ENCODE measurements at regions not wholly inside any gene's neighbourhood (a gene's known extent, or its start where the extent isn't known, plus 50 kb on each side); places are given as distances from the start of the nearest gene placed in this dataset.

DNA sequence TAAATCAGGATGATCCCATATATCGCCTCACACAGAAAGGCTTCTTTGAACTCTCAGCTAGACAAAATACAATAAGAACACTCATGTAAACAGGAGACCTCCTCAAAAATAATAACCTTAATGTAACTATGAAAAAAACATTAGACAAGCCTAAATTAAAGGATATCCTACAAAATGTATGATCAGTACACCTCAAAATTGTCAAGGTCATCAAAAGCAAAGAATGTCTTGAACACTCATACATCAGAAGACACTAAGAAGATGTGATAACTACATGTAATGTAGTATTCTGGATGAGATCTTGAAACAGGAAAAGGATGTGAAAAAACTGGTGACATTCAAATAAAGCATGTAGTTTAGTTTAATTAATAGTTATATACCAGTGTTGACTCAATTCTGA, 616.8 kb upstream of the ZEB2 start:
- DNase-seq (ENCODE audit: low spot score) = no peak

DNA sequence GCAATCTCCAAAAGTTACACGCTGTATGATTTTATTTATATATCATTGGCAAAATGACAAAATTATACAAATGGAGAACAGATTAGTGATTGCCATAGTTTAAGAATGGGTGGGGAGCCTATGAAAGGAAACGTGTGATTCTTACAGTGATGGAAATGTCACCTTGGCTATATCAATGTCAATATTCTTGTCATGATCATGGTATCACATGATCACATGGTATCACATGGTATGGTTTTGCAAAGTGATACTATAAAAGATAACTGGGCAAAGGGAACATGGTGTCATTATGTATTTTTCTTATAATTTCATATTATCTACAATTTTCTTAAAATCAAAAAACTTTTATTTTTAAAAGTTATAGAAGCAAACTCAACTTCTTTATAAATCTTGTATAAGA, 606.2 kb upstream of the ZEB2 start:
- DNase-seq (ENCODE audit: low spot score) = no peak

DNA sequence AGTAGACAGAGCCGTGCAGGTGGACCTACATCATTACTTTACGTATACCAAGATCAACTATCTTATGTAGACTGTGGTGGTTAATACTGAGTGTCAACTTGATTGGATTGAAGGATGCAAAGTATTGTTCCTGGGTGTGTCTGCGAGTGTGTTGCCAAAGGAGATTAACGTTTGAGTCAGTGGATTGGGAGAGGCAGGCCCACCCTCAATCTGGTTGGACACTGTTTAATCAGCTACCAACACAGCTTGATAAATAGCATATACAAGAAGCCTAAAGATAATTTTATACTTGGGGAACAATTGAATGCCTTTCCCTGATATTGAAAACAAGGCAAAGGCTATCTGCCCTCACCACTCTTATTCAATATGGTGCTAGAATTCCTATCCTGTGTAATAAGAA, 604.2 kb upstream of the ZEB2 start:
- no peak for DNase-seq (ENCODE audit: low spot score)

DNA sequence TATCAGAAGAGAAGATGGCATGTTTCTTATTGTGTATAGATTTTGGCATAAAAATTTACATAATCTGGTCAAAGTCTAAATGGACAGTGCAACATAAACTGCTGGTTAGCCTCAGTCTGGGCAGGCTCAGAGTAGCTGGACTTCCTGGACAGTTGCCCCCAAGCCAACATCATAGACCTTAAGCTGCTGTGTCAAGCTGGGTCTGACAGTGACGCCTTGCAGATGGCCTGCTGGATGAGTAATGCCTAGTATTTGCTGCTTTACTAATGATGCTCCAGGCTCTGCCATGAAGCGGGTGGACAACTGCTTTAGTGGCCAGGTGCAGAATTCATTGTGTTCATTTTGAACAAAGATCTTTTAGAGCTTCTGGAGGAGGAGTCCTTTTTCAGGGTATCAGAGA, 603.7 kb upstream of the ZEB2 start:
- DNase-seq (ENCODE audit: low spot score) = no peak

DNA sequence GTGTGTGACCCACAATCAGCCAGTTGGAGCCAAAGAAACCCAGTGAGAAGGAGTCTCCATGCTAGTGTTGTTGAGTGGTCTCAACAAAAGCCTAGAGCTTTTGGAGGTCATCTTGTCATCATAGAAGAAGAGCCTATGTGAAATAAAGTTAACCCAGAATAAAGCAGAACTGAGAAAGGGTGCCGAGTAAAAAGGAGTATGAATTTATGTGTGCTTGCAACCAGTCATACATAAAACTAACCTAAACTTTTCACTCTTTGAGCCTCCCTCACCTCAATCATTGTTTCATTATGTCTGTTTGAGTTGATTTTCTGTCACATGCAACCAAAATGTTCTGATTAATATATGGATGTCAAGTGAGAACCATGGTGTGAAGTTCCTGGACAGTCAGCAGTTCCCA, 599.3 kb upstream of the ZEB2 start:
- no peak for DNase-seq (ENCODE audit: low spot score)

DNA sequence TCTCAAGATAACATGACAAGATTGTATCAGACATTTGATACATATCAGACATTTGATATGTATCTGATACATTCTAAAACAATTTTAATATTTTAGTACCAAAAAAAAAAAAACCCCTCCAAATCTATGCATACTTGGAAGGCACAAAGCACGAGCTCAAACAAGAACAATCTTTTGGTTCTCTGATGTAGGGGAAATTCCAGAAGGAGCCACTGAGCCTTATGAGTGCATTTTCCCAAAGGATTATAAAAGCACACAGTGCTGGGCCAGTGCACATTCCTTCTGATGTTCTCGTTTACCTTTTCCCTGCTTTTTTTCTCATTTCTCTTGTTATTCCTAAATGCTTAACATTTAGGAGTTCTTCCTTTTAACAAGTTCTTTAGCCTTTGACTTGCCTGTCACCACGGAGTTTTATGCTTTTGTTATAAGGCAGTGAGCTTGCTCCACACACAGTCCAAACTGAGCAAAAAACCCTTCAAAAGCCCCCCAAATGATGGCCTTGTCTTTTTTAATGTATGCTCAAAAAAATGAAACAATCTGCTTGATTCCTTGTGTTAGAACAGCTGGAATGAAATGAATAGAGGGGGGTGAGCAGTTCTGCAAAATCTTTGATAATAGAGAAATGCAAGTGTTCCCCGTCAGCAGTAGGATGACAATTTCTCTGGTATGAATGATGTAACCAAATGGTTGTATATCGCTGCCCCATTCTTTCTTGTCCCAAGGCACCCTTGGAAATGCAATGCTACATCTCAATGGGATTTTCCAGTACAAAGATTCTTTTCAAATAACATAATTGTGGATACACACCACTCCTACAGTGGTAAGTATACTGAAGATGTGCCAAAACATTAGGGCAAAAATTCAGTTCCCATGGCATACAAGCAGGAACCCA, 597.2 kb upstream of the ZEB2 start:
- DNase-seq (ENCODE audit: low spot score) = no peak

DNA sequence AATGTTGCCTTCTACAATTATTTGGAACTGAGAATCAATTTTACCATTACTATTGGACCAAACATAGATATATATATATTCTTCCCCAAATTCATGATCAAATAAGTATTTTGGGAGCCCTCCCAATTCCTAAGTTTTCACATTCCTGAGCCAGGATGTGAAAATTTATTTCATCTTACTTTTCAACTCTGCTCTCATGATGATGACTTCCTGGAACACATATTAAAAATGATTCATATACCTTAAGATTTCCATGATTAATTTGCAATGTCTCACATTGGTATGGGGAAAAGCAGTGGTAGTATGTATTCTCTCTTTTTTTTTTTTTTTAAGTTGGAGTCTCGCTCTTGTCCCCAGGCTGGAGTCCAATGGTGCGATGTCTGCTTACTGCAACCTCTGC, 596.1 kb upstream of the ZEB2 start:
- DNase-seq (ENCODE audit: low spot score) = no peak

DNA sequence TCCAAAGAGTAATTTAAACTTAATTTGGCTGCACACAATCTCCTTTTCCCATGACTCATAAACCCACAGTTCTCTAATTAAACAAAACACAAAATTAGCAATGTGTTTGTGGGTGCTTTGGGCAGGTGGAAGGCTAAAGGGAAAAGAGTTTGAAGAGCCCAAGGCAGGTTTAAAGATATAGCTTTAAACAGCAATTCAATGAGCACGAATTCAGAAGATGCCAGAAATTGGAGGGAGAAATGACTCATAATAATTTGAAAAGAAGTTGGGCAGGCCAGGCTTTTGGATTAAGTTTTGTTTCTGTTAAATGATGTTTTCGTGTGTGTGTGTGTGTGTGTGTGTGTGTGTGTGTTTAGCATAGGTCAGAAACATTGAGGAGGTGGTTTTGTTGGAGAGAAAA, 594.8 kb upstream of the ZEB2 start:
- no peak for DNase-seq (ENCODE audit: low spot score)

DNA sequence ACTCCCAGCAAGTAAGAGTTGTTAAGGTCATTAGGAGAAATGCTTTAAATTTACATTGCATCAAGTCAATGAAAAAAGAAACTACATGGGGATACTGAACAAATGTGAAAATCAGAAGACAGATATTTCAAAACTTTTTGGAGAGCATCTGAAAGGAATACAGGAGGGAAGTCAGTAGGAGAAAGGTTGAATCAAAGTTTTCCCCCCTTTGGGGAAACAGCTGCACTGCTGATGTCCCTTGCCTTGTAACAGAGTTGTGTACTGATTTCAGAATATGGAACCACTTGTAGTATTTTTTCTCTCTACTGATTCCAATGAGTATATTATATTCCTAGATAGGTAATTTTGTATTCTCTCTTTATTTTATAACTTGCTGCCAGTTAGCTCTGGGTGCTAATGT, 592.5 kb upstream of the ZEB2 start:
- no peak for DNase-seq (ENCODE audit: low spot score)

DNA sequence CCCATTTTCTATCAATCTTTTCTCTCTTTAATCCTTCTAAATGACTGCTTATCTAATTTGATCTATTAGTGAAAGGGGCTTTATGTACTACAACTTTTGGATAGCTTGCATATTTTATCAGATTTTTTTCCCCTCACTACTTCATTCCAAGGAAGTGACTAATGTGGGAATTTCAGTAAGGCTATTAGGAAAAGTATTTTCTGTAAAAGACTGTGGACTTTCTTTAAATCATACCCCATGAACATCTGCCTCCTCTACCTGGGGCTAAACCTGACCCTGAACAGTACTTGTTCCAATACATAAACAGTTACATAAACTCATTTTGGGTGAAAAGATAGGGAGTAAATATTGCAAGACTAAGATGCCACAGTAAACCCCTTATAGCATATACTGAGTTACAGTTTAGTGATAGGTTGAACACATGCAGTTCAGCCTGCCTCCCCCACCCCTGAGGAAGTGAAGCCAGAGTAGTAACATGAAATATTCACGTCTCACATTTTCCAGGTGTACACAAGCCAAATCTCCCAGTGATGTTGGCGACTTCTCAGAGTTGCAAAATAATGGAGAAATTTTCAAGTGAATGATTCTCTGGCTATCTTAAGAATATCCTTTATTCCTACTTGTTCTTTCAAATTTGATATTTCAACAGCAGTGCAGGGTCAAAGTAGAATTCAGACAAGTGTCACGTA, 590.9 kb upstream of the ZEB2 start:
- no peak for DNase-seq (ENCODE audit: low spot score)

DNA sequence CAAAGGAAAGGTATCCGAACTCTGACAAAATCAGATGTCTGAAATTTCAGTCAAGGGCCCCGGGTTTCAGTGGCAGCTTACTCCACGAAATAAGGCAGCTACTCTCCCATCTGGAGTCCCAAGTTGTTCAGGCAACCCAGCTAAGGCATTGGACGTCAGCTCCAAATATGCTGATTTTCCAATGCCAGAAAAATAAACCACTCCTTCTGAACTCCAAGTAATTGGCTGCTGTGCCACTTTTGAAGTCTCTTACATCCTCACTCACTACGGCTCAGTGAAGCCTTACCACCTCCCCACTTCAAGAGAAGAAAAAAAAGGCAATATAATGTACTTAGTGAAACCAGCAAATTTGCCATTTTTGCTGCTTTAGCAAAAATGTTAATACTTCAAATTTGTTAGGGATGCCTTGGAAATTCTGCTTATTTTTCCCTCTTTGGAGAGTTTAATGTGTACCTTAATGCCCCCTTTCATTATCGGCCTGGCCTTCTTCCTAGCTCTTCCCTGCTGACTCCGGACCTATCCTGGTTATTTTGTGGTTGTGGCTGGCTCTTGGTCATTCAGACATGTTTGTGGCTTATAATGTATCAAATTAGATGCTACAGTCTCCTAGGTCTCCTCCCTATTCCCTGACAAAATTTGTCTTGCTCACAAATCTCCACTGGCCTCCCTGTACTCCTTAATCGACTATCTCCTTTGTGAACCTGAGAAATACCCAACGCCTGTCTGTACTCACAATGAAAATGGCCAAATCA, 589.2 kb upstream of the ZEB2 start:
- no peak for DNase-seq (ENCODE audit: low spot score)

DNA sequence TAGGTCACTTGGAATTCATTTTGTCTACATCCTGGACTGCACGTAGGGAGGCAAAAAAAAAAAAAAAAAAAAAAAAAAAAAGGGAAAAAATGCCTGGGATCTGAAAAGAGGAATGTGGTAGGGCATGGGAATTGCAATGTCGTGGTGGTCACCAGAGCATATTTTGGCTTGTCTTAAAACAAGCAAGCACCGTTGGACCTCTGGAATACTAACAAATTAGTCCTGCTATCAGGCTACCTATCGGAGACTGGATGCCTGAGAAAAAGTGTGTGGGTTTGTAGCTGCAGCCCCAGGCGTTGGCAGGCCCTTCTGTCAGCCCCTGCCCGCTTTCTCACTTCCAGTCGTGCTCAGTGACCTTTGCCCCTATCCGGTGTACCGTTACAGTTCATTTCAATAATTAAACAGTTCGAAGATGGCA, 588.5 kb upstream of the ZEB2 start:
- DNase-seq (ENCODE audit: low spot score) = no peak

DNA sequence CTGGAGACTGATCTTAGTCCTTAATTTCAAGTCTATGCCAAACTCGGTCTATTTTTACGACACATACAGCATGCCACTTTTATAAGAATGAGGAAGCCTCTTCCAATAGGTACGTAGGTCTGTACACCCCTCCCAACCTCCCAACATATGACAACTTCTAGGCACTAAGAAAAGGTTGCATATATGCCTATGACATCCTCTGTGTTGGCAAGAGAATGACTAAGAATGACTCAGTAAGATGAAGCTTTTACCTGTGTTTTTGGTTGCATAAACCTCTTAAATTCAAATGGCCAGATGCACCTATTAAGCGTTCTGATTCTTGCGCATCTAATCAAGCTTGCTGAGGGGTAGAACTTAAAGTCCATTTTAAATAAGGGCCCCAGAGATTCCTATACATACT, 586.4 kb upstream of the ZEB2 start:
- DNase-seq (ENCODE audit: low spot score) = no peak

DNA sequence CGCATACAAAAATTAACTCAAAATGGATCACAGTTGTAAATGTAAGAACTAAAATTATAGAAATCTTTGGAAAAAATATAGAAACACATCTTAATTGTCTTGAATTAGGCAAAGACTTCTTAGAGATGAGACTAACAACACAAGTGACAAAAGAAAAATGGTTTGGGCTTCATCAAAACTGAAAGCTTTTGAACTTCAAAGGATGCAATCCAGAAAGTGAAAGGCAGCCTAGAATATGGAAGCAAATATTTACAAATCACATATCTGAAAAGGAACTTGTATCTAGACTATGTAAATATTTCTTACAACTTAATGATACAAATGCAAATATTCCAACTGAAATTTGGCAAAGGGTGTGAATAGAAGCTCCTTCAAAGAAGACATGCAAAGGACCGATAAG, 582.8 kb upstream of the ZEB2 start:
- DNase-seq (ENCODE audit: low spot score) = no peak

DNA sequence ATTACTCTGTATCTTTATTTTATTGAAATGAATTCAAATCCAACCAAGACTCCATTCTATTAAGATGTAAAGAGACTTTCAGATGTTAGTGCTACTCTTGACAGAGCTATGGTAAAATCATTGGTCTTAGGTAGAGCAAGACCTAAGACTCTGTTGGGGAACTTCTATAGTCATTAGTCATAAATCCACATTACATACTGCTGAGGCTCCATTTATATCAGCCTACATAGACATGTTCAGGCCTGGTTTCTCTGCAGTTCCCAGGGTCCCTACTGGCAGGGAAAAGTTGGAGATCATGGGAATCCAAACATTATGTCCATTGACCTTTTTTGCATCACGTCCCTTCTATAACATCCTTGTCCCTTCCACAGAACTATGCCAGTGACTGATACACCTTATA, 580.4 kb upstream of the ZEB2 start:
- DNase-seq (ENCODE audit: low spot score) = no peak

DNA sequence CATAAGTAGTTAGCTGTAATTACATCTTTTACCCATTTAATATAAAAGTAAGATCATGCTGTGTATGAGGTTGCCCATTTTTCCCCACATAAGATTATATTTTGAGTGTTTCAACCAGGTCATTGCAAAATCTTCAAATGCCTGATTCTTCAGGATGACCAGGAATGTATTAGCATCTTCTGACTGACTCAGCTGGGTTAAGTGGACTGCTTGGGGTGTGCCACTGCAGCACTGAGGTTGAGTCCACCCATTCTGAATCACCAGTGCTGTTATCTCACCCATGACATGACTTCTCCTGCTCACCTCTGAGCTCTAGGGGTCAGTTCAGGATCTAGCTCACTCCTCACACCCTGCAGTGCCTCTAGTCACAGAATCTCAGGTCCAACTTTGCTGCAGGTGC, 576.7 kb upstream of the ZEB2 start:
- DNase-seq (ENCODE audit: low spot score) = no peak

DNA sequence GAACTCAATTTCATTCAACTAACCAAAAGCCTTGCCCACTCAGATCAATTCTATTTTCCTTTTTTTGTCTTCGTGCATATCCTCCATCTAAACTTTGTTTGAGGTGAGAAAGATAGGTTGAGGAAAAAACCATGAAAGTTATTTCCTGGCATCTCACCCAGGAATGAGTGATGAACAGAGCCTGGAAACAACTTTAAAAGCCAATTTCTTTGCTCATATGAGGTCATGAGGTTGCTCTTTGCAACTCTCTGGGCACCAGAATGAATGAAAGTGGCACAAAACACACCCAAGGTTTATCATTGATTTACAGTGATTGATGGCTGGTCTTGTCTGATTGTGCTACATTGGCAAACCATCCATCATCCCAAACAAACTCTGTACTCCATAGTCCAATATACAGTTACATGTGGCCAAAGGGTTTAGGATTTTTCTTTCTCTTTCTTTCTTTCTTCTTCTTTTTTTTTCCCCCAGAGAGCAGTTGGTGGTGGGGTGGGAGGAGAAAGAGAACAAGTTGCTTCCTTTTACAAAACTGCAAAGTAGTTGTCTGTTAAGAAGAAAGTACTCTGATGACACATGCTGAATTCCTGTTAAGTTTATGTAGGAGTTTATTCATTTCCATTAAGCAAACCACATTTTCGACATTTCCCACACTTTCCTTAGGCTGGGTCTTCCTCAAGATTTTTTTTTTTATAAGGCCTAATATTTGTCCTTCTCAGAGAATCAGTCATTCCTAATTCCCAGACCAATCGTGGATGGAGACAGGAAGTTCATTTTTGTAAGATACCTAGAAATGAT, 575.9 kb upstream of the ZEB2 start:
- DNase-seq (ENCODE audit: low spot score) = no peak

DNA sequence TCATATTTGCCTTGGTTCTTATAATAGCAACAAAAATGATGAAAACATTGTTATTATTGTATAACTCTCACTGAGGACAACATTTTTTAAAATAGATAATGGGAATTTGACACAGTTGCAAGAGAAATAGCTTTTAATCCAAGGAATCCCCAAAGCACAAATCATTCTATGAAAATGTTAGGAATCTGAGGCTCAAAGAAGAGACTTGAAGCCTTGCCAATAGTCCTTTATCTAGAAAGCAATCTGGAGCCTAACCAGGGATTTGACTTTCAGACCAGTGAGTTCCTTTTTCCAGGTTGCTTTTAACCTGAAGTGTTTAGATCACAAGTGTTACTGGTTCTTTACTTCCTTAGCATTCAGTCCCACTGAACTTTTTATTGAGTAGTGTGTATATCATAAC, 574.5 kb upstream of the ZEB2 start:
- no peak for DNase-seq (ENCODE audit: low spot score)

DNA sequence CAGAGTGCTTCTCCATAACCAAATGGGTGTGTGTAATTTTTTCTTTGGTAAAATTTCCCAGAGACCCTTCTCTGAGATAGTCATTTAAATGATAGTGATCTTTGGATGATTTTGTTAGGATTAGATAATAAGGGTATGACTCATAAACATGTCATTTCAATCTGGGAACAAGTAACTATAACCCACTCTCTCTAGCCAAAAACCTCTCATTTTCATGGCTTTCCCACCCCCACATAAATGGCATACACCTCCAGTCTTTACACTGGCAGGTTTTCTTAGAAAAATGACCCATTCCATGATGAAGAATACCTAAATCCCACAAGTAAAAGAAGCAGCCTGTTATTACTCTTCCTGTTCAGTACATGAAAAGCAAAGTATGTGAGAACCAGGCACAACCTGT, 572.0 kb upstream of the ZEB2 start:
- no peak for DNase-seq (ENCODE audit: low spot score)

DNA sequence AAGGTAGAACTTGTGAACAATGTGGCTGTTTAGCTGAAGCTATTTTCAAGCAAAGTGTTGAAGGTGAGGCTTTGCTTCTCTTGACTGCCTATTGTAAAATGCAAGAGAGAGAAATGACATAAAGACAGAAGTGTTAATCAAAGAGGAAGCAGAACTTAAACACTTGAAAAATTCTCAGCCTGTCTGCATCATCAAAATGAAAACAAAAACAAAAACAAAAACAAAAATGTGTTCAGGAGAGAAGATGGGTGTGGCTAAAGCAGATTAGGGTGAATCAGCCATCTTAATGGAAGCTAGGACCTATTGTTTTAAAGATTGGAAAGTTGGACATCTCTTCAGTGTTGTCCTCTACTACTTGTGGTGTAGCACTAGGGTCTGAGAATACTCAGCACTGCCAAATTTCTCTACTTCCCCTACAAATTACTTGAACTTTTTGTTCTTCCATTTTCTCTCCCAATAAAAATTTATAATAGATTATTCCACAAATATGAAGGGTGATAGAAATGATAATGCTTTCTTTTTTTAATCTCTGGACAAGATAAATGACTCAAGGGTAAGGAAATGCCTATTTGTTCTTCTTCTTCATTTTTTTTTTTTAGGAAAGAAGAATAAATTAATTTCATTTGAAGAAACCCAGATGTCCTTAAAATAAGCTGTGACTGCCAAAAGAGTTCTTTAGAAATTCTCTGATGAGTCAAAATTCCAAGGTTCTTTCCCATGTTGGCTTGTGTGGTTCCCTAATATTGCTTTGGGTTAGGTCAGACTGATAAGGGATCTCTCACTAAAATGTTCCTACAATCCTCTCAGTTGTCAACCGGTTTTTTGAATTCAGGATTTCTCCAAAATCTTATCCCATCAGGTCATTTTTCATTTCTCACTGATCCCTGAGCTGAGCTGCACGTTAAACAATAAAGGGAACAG, 571.2 kb upstream of the ZEB2 start:
- DNase-seq (ENCODE audit: low spot score) = no peak

DNA sequence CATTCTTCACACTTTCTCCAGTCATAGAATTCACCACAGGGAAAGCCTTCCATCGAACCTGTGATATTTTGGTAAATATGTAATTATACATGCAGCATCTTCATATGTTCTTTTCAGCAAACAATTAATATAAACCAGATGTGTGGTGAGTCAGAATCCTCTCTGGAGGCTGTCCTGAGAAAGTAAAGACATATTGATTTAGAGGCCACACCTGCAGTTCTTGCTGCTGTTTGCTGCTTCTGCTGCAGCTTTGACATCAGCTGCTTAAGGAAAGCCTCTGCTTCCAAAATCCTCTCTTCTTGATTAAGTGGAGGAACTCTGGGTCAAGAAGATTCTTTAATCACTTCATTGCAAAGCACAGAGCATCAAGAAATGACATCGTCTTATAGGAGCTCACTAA, 568.8 kb upstream of the ZEB2 start:
- no peak for DNase-seq (ENCODE audit: low spot score)
